Superior temporal gyrus (tissue), 1 donor: ENCODE measurements at regions not wholly inside any gene's neighbourhood (a gene's known extent, or its start where the extent isn't known, plus 50 kb on each side); places are given as distances from the start of the nearest gene placed in this dataset.
"Not testable (repeated sequence)": the region's sequence is repeated elsewhere in the genome, so short reads cannot be mapped to it uniquely, and the experiment has no call there.

Source experiments
- DNase-seq: peaks from one replicate; pipeline ENCODE4 v3.0.0-alpha.2; 2016; ENCODE audit errors: extremely low spot score

- no peak for DNase-seq
These were observed 112.3 kb upstream of the CST7 start for GRCh38 chr20:24836661-24837299.

DNA sequence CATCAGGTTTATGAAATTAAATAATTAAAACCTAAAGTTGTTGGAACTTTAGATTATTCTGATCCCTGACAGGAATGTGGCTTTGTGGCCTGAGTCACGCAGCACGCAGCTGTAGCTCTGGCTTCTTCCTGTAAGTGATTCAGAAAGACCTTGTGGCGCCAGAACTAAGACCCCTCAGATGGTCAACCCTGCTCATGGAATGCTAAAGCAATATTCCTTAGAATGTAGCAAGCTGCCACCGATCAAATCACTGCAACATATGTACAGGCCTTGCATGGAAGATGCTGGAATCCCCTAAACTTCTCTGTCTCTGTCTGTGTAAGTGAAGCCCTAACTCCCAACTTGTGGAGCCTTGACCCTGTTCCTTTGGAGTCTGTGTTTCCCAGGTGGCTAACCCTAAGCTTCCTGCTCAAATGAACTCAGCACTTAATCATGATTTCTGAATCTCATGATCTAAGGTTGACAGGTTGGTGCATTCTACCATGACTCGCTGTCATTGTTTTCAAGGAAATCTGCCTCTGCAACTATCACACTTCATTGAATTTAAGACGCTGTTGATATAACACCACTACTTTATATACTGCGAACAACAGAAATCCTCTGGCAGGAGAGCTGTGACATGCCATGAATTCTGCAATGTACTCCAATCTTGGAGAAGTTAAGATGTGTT lies 111.2 kb upstream of the CST7 start:
- peak; percentile 17 for DNase-seq

- peak; percentile 66 for DNase-seq
These were observed 110.2 kb upstream of the CST7 start for GRCh38 chr20:24838546-24839535.

GRCh38 chr20:24840121-24840713 lies 108.9 kb upstream of the CST7 start:
- DNase-seq: no peak

GRCh38 chr20:24842274-24842917 lies 106.7 kb upstream of the CST7 start:
- no peak for DNase-seq

DNA sequence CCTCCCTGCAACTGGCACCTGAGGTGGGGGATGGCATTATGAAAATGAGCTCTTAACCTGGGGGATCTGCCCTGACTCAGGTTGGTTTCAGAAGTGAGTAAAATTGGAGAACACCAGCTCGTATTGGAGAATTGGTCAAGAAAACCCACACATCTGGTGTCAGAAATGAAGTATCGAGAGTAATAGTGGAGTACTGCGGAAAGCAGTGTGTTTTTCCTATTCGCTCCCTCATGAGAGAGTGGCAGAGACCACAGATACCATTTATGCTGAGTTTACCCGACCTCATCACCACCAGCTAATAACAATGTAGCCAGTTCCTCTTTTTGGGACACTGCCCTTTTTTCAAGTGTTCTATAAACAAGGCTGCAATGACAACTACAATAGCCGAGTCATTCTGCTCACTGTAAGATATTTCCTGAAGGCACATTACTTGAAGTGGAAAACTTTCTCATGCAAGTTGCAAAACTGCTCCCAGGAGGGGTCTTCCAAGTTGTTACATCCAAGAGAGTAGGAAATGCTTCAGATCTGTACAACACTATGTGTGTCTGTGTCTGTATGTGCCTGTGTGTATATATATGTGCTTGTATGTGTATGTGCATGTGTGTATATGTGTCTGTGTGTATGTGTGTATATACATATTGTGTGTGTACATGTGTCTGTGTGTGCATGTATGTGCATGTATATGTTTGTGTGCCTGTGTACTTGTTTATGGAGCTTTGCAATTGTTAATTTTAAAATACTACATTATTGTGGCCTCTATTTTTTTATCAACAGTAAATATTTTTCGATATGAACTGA lies 106.0 kb upstream of the CST7 start:
- peak; percentile 24 for DNase-seq

DNA sequence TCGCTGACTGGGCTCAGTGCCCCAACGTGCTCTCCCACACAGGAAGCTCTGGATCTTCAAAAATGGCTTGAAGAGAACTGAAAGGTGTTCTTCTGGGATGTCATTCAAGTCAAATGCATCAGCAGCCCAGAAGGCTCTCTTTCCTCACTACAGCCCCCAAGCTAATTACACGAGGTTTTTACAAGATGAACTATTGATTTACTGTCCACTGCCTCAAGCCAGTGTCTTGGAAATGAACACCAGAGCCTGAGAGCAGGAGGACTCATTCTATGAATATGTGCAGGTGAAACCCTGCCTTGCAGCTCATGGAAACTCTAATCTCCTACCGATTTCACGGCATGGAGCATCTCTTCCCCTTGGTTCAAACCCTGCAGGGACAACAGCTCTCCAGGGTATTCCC lies 98.9 kb upstream of the CST7 start:
- no peak for DNase-seq

- no peak for DNase-seq
These were observed 97.6 kb upstream of the CST7 start for GRCh38 chr20:24851346-24852019.

- DNase-seq: no peak
These were observed 95.2 kb upstream of the CST7 start for GRCh38 chr20:24853916-24854315.

DNA sequence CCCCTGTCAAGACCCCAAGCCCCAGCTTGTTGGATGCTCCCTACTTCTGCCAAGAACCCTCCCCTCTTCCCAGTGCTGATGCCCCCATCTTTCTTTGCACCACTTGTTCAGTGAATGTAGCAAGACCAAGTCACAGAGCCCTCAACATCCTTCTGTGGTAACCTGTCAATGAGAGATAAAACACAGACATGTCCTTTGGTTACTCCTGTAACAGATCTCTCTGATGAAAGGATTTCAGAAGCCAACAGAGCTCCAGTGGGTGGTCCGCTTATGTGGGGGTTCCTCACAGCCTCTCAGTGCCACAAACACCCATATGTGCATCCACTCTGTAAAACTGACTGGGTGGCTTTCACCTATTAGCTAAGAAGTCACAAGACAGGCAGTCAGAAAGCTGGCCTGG lies 93.2 kb upstream of the CST7 start:
- DNase-seq: no peak

GRCh38 chr20:24858500-24858899 lies 90.6 kb upstream of the CST7 start:
- DNase-seq: not testable (repeated sequence)

DNA sequence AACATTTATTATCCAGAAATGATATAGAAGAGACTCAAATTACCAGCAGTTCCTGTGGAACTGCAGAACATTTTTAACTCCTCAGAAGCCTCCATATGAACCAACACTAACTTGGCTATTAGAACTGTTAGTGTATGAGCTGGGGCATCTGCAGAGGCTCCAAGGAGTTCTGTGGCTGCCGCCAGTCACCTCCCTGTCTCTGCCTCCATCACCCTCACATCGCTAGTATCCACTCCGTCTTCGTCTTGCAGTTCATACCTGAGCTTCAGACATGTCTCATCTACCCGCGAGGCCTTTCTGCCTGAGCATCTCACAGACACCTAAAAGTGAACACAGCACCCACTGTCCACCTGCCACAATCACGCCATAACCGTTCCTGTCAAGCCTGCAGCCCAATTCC lies 89.5 kb upstream of the CST7 start:
- no peak for DNase-seq

DNA sequence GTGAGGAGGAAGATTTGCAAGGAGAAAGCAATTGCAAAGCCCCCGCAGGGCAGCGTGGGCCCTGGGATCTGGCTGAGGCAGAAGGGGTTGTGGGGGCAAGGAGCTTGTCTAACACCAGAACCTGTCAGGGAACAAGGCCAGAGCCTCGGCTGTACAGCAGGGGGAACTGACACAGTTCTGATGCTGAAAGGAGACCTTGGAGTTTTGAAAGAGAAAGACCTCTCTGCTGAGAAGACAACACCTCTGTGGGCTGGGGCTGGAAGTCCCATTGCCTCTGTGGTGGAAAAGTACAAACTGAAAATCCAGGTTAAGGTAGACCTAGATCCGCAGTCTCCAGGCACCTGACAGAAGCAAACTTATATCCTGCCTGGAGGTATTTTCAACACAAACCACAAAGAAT lies 86.9 kb upstream of the CST7 start:
- DNase-seq: no peak

DNA sequence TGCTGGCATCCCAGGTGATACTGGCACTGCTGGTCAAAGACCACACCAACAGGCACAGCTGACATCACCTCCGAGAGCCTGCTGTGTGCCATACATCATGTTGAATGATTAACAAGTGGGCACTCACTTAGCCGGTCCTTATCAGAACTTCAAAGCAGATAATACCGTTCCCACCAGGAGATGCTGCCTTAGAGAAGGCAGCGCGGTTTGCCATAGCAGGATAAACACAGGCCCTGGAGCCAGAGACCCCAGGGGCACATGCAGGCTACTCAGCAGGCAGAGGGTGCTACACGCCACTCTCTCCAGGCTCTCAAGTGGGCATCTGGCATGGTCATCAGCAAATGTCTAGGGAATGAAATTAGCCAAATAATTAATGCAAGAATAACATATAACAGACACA lies 86.5 kb upstream of the CST7 start:
- no peak for DNase-seq

- no peak for DNase-seq
These were observed 85.7 kb upstream of the CST7 start for GRCh38 chr20:24863356-24863755.

GRCh38 chr20:24866008-24866407 lies 83.1 kb upstream of the CST7 start:
- no peak for DNase-seq

DNA sequence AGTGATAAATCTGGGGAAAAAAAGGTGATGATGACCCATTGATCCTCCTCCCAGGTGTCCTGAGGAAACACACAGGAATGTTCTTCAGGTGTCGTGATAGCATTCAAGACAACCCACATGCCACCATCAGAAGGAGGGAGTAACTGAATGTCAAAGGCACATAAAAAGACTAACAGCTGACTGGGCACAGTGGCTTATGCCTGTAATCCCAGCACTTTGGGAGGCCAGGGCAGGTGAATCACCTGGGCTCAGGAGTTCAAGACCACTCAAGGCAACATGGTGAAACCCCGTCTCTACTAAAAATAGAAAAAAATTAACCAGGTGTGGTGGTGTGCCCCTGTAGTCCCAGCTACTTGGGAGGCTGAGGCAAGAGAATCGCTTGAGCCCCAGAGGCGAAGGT lies 82.3 kb upstream of the CST7 start:
- DNase-seq: no peak

DNA sequence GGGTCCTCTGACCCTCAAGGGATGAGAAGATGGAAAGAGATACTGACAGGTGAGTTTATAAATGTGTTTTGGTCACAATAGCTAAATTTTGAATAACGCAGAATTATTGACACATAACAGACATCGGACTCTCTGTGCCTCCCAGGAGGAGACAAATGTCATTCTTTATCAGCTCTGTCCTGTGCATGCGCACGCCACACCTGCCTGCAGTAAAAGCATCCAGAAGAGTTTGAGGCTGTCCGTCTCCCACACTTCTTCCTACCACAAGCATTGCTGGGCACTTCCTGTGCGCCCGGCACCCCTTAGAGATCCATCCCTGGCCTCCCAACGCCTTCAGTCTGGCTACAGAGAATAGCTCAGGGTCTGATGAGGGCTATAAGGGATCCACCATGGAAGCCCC lies 81.5 kb upstream of the CST7 start:
- DNase-seq: no peak

DNA sequence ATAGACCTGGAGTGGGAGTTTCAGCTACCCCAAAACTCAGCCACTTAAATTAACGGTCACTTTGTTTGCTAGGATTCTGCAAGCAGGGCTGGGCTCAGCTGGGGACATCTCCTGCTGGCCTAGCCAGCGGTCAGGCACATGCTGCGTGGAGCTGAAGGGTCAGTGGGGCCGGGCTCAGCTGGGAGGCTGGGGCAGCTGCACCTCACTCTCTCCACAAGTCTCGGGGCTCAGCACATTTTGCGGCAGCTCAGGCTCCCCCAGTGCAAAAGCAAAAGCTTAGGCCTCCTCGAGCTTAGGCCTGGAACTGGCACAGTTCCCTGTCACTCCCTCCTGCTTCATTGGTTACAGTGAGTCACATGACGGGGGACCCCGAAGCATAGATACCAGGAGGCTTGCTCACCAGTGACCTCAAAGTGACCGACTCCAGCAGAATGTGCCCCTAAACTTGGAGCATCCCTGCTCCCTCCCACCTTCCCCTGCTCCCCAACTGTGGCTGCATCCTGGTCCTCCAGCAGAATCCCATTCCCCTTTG lies 80.6 kb upstream of the CST7 start:
- no peak for DNase-seq

GRCh38 chr20:24868959-24869358 lies 80.1 kb upstream of the CST7 start:
- no peak for DNase-seq
